Sigmoid colon (tissue), 4 donors: ENCODE measurements at regions not wholly inside any gene's neighbourhood (a gene's known extent, or its start where the extent isn't known, plus 50 kb on each side); places are given as distances from the start of the nearest gene placed in this dataset.

ENCODE experiments used
- CTCF ChIP-seq, 4 experiments: fragments of 450-650 bp in 3 of 4; fragments of 200-600 bp in 1 of 4; IDR thresholded peaks; one replicate each; pipeline ENCODE4 v1.5.1; 2016 to 2019; ENCODE audit warnings: antibody characterized with exemption in 4 of 4, mild to moderate bottlenecking in 3 of 4, moderate library complexity in 2 of 4
- EP300 ChIP-seq, 4 donors: sonication (generic); formaldehyde crosslinking; IDR thresholded peaks; one replicate each; pipeline ENCODE4 v1.6.1; 2017; ENCODE audit warnings: antibody characterized with exemption in 4 of 4
- POLR2A ChIP-seq, 2 donors: fragments of 450-650 bp; IDR thresholded peaks; one replicate each; pipeline ENCODE4 v1.6.1; 2016; ENCODE audit warnings: antibody characterized with exemption in 2 of 2, mild to moderate bottlenecking in 2 of 2, moderate library complexity in 2 of 2
- POLR2AphosphoS5 ChIP-seq, 4 donors: sonication (generic); formaldehyde crosslinking; IDR thresholded peaks; one replicate each; pipeline ENCODE4 v1.6.1; 2017; ENCODE audit warnings: antibody characterized with exemption in 4 of 4

GRCh38 chr14:26860111-26860510, 262.3 kb upstream of the NOVA1 start:
- no peak for TF ChIP-seq POLR2AphosphoS5 (IDR thresholded peaks at IDR 0.05)
- no peak for TF ChIP-seq EP300 (IDR thresholded peaks at IDR 0.05)
- no peak for TF ChIP-seq POLR2A (IDR thresholded peaks at IDR 0.05)
- TF ChIP-seq CTCF (IDR thresholded peaks at IDR 0.05), result no peak
